ENCODE measurements at regions not wholly inside any gene's neighbourhood (a gene's known extent, or its start where the extent isn't known, plus 50 kb on each side); places are given as distances from the start of the nearest gene placed in this dataset.

DNA sequence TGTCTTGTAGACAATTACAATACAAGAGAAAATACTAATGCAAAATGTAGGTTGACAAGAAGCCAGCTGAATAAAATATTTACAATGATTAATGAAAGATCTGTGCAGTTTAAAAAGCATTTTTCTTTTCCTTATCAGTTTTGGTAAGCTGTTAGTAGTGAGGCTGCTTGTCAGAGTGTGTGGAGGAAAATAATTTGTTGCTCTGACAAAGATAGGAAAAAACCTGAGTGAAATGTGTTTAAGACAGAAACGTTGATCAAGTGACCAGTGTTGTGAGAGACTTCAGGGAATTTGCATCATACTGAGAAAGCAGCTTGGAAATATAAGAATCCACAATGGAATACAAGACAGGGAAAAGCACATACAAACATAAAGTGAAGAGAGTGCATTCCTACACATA lies 360.3 kb upstream of the CDH18 start:
- TF ChIP-seq EP300 (IDR thresholded peaks at IDR 0.05; ENCODE audit: borderline replicate concordance): no peak
- TF ChIP-seq, protein P1, sequence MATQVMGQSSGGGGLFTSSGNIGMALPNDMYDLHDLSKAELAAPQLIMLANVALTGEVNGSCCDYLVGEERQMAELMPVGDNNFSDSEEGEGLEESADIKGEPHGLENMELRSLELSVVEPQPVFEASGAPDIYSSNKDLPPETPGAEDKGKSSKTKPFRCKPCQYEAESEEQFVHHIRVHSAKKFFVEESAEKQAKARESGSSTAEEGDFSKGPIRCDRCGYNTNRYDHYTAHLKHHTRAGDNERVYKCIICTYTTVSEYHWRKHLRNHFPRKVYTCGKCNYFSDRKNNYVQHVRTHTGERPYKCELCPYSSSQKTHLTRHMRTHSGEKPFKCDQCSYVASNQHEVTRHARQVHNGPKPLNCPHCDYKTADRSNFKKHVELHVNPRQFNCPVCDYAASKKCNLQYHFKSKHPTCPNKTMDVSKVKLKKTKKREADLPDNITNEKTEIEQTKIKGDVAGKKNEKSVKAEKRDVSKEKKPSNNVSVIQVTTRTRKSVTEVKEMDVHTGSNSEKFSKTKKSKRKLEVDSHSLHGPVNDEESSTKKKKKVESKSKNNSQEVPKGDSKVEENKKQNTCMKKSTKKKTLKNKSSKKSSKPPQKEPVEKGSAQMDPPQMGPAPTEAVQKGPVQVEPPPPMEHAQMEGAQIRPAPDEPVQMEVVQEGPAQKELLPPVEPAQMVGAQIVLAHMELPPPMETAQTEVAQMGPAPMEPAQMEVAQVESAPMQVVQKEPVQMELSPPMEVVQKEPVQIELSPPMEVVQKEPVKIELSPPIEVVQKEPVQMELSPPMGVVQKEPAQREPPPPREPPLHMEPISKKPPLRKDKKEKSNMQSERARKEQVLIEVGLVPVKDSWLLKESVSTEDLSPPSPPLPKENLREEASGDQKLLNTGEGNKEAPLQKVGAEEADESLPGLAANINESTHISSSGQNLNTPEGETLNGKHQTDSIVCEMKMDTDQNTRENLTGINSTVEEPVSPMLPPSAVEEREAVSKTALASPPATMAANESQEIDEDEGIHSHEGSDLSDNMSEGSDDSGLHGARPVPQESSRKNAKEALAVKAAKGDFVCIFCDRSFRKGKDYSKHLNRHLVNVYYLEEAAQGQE (IDR thresholded peaks at IDR 0.05; ENCODE audit: low read depth): no peak
- TF ChIP-seq CEBPB (IDR thresholded peaks at IDR 0.05): no peak

All from Ishikawa (cell line).